ENCODE measurements at regions not wholly inside any gene's neighbourhood (a gene's known extent, or its start where the extent isn't known, plus 50 kb on each side); places are given as distances from the start of the nearest gene placed in this dataset.
"Not testable (repeated sequence)": the region's sequence is repeated elsewhere in the genome, so short reads cannot be mapped to it uniquely, and the experiment has no call there.

- no peak overlapping the region for H3K4me3 ChIP-seq (ENCODE audit: low read length)
- no peak for DNase-seq (ENCODE audit: low read depth)
- TF ChIP-seq CTCF (conservative IDR thresholded peaks at IDR 0.05; ENCODE audit: low read depth, low read length), result no peak
Measured at GRCh38 chr6:168238159-168238909, 81.2 kb downstream of the DACT2 start.

GRCh38 chr6:168233875-168234213, 85.7 kb downstream of the DACT2 start:
- not testable (repeated sequence) for H3K4me3 ChIP-seq (ENCODE audit: low read length); DNase-seq (ENCODE audit: low read depth)

GRCh38 chr6:168232989-168233874, 86.3 kb downstream of the DACT2 start:
- H3K4me3 ChIP-seq (ENCODE audit: low read length), result no peak overlapping the region
- DNase-seq (ENCODE audit: low read depth), result no peak
- no peak for TF ChIP-seq CTCF (conservative IDR thresholded peaks at IDR 0.05; ENCODE audit: low read depth, low read length)

DNA sequence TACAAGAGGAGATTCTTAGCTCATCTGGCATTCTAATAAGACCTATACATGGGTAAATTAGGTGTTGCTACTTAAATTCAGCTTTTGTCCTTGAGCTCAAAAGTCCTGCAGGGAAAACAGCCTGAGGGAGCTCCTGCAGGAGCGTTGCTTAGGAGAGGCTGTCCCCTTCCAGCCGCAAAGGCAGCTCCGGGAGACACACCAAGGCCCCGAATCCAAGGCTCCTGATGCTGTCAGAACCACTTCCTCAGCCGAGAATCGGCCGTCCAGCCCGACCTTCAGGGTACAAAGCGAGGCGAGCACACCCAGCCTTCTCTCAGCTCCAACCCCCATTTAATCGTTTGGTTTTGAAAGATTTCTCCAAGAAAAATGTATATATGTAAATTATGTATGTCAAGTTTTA, 87.0 kb downstream of the DACT2 start:
- no peak overlapping the region for H3K4me3 ChIP-seq (ENCODE audit: low read length)
- TF ChIP-seq CTCF (conservative IDR thresholded peaks at IDR 0.05; ENCODE audit: low read depth, low read length), result no peak
- DNase-seq (ENCODE audit: low read depth), result no peak

DNA sequence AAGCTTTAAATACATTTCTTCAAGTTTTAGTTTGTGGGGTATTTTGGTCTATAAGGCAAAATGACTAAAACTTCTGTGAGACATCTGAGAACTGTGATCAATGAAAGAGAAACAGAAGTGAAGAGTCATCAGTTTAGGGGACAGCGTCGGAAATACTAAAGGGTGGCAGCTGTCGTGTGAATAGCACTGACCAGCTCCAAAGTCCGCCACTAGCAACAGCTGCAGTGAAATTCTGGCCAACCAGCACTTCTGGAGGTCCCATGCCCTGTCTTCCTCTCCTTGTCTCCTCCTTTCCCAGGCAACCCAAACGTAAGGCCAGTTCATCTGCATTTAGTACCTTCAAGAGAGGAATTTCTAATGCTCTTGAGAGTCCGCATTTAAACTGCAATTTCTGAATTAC, 87.5 kb downstream of the DACT2 start:
- no peak for TF ChIP-seq CTCF (conservative IDR thresholded peaks at IDR 0.05; ENCODE audit: low read depth, low read length)
- DNase-seq (ENCODE audit: low read depth), result no peak
- H3K4me3 ChIP-seq (ENCODE audit: low read length), result no peak overlapping the region

DNA sequence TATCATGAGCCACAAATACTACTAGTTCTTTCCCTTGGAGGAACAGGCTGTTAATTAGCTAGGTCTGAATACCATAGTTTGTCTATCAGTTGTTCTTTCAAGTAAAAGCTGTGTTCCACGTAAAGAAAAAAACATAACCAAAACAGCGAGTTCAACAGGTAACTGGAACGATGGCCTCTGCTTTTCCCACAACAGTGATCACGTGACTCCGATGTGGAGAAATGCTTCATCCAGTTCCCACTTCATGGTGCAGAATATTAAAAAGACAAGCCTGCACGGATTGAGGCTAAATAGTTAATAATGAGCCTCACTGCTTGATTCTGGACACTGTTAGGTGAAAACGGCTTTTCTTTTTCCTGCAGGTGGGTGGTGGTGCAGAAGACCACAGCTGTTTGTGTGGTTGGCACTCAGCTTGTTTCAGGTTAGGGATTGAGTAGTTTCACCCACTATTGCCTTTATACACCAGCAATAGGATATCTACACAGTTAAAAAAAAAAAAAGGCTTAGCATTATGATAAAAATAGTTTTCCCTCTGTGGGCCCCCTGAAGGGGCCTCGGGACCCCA, 88.1 kb downstream of the DACT2 start:
- no peak for TF ChIP-seq CTCF (conservative IDR thresholded peaks at IDR 0.05; ENCODE audit: low read depth, low read length)
- H3K4me3 ChIP-seq (ENCODE audit: low read length), result no peak overlapping the region
- DNase-seq (ENCODE audit: low read depth), result no peak

GRCh38 chr6:168229368-168229752, 90.2 kb downstream of the DACT2 start:
- DNase-seq (ENCODE audit: low read depth), result no peak
- no peak for TF ChIP-seq CTCF (conservative IDR thresholded peaks at IDR 0.05; ENCODE audit: low read depth, low read length)
- no peak overlapping the region for H3K4me3 ChIP-seq (ENCODE audit: low read length)

Measured in retinal pigment epithelial cell (primary cell).